ENCODE measurements at regions not wholly inside any gene's neighbourhood (a gene's known extent, or its start where the extent isn't known, plus 50 kb on each side); places are given as distances from the start of the nearest gene placed in this dataset.
A peak's percentile ranks its signal among the peaks of the same experiment; 100 is the strongest.

DNA sequence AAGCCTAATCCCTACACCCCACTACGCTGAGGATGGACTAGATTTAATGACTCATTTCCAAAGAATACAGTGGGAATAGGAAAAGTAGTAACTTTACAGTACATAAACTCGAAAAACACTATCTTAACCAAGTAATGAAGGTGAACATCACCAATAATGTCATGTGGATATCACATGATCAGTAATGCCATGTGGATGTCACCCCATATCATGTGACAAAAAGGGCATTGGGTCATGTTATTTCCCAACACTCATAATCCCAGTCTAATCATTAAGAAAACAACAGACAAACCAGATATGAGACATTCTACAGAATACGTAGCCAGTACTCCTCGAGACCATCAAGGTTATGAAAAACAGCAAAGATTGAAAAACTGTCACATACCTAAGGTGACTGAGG, 667.3 kb upstream of the CRIM1 start:
- Histone ChIP-seq H3K4me3 (ENCODE audit: low read depth in 1 of 3, low read length in 3 of 3) (no peak overlapping the region), H3K9ac (ENCODE audit: low read depth in 1 of 2, low read length in 2 of 2) (no peak overlapping the region), H3K27me3 (ENCODE audit: control insufficient read depth in 4 of 4, insufficient read depth in 4 of 4, low read length in 3 of 4) (peaks cover 0 to 3% (median 0%) of the 10 kb centered on the region in 4 donors), H3K27ac (ENCODE audit: low read depth in 1 of 2, low read length in 2 of 2) (no peak overlapping the region), H3K9me3 (ENCODE audit: control insufficient read depth in 4 of 4, low read length in 3 of 4) (no peaks in the 10 kb centered on the region), H3K36me3 (ENCODE audit: control insufficient read depth in 4 of 4, insufficient read depth in 3 of 4, low read depth in 1 of 4, low read length in 3 of 4) (no peaks in the 10 kb centered on the region), H3K4me1 (ENCODE audit: control insufficient read depth in 4 of 4, insufficient read depth in 4 of 4, low read length in 3 of 4) (no peaks in the 10 kb centered on the region)
- WGBS: 63% methylated on average over 4 of the region's 4 CpGs
- no peak for TF ChIP-seq SP1 (IDR thresholded peaks at IDR 0.05)
- no peak for DNase-seq (ENCODE audit: low spot score)

DNA sequence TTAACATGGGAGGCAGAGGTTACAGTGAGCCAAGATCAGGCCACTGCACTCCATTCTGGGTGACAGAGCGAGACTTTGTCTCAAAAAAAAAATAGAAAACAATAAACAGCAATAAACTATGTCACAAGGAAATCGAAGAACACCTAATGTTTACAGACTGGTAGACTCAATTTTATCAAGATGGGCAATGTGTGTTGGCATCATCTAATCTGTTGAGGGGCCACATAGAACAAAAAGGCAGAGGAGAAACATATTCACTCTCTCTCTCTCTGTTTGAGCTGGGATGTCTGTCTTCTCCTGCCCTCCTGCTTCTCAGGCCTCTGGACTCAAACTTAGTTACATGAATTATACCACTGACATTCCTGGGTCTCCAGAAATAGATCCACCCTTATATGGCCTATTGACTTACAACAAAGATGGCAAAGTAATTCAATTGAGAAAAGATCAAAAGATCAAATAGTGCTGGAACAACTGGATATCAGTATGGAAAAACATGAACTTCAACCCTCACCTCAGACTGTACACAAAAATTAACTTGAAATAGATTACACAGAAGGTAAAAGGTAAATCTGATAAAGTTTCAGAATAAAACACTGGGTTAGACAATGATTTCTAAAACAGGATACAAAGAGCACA, 703.8 kb upstream of the CRIM1 start:
- no peak overlapping the region for H3K9ac ChIP-seq (ENCODE audit: low read depth in 1 of 2, low read length in 2 of 2)
- H3K27ac ChIP-seq (ENCODE audit: low read depth in 1 of 2, low read length in 2 of 2): no peak overlapping the region
- H3K4me1 ChIP-seq (ENCODE audit: control insufficient read depth in 4 of 4, insufficient read depth in 4 of 4, low read length in 3 of 4): no peaks in the 10 kb centered on the region
- no peak for DNase-seq (ENCODE audit: low spot score)
- H3K36me3 ChIP-seq (ENCODE audit: control insufficient read depth in 4 of 4, insufficient read depth in 3 of 4, low read depth in 1 of 4, low read length in 3 of 4): no peaks in the 10 kb centered on the region
- H3K4me3 ChIP-seq (ENCODE audit: low read depth in 1 of 3, low read length in 3 of 3): no peak overlapping the region
- H3K27me3 ChIP-seq (ENCODE audit: control insufficient read depth in 4 of 4, insufficient read depth in 4 of 4, low read length in 3 of 4): no peaks in the 10 kb centered on the region
- no peaks in the 10 kb centered on the region for H3K9me3 ChIP-seq (ENCODE audit: control insufficient read depth in 4 of 4, low read length in 3 of 4)
- TF ChIP-seq RAD21 (IDR thresholded peaks at IDR 0.05): no peak
- TF ChIP-seq, protein P1, sequence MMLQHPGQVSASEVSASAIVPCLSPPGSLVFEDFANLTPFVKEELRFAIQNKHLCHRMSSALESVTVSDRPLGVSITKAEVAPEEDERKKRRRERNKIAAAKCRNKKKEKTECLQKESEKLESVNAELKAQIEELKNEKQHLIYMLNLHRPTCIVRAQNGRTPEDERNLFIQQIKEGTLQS (IDR thresholded peaks at IDR 0.05): no peak
- TF ChIP-seq, protein P2, sequence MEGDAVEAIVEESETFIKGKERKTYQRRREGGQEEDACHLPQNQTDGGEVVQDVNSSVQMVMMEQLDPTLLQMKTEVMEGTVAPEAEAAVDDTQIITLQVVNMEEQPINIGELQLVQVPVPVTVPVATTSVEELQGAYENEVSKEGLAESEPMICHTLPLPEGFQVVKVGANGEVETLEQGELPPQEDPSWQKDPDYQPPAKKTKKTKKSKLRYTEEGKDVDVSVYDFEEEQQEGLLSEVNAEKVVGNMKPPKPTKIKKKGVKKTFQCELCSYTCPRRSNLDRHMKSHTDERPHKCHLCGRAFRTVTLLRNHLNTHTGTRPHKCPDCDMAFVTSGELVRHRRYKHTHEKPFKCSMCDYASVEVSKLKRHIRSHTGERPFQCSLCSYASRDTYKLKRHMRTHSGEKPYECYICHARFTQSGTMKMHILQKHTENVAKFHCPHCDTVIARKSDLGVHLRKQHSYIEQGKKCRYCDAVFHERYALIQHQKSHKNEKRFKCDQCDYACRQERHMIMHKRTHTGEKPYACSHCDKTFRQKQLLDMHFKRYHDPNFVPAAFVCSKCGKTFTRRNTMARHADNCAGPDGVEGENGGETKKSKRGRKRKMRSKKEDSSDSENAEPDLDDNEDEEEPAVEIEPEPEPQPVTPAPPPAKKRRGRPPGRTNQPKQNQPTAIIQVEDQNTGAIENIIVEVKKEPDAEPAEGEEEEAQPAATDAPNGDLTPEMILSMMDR (IDR thresholded peaks at IDR 0.05; ENCODE audit: low read depth, low read length, missing input control): no peak
- TF ChIP-seq GABPA (IDR thresholded peaks at IDR 0.05 in 1 of 2, conservative IDR thresholded peaks at IDR 0.05 in 1 of 2): no peak
- TF ChIP-seq TAF1 (conservative IDR thresholded peaks at IDR 0.05): no peak
- peak in 1 of 2 donors; percentile 64 for TF ChIP-seq RXRA (IDR thresholded peaks at IDR 0.05)
- peak in 1 of 2 donors; percentile 75 for TF ChIP-seq HNF4A (conservative IDR thresholded peaks at IDR 0.05)
- TF ChIP-seq FOXA2 (IDR thresholded peaks at IDR 0.05): no peak
- TF ChIP-seq, protein P3, sequence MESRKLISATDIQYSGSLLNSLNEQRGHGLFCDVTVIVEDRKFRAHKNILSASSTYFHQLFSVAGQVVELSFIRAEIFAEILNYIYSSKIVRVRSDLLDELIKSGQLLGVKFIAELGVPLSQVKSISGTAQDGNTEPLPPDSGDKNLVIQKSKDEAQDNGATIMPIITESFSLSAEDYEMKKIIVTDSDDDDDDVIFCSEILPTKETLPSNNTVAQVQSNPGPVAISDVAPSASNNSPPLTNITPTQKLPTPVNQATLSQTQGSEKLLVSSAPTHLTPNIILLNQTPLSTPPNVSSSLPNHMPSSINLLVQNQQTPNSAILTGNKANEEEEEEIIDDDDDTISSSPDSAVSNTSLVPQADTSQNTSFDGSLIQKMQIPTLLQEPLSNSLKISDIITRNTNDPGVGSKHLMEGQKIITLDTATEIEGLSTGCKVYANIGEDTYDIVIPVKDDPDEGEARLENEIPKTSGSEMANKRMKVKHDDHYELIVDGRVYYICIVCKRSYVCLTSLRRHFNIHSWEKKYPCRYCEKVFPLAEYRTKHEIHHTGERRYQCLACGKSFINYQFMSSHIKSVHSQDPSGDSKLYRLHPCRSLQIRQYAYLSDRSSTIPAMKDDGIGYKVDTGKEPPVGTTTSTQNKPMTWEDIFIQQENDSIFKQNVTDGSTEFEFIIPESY (IDR thresholded peaks at IDR 0.05): peak; percentile 53
- no peak for TF ChIP-seq SP1 (IDR thresholded peaks at IDR 0.05)
- TF ChIP-seq HNF4G (IDR thresholded peaks at IDR 0.05): no peak
- no peak for TF ChIP-seq NR2F2 (IDR thresholded peaks at IDR 0.05)
- peak; percentile 31 for TF ChIP-seq YY1 (IDR thresholded peaks at IDR 0.05)
- WGBS: 52% methylated on average over 2 of the region's 2 CpGs

- no peak overlapping the region for H3K4me3 ChIP-seq (ENCODE audit: low read depth in 1 of 3, low read length in 3 of 3)
- no peaks in the 10 kb centered on the region for H3K27me3 ChIP-seq (ENCODE audit: control insufficient read depth in 4 of 4, insufficient read depth in 4 of 4, low read length in 3 of 4)
- no peak overlapping the region for H3K27ac ChIP-seq (ENCODE audit: low read depth in 1 of 2, low read length in 2 of 2)
- no peaks in the 10 kb centered on the region for H3K4me1 ChIP-seq (ENCODE audit: control insufficient read depth in 4 of 4, insufficient read depth in 4 of 4, low read length in 3 of 4)
- 81% methylated on average over 2 of the region's 2 CpGs for WGBS
- H3K9ac ChIP-seq (ENCODE audit: low read depth in 1 of 2, low read length in 2 of 2): no peak overlapping the region
- H3K36me3 ChIP-seq (ENCODE audit: control insufficient read depth in 4 of 4, insufficient read depth in 3 of 4, low read depth in 1 of 4, low read length in 3 of 4): no peaks in the 10 kb centered on the region
- no peaks in the 10 kb centered on the region for H3K9me3 ChIP-seq (ENCODE audit: control insufficient read depth in 4 of 4, low read length in 3 of 4)
- DNase-seq (ENCODE audit: low spot score): no peak
- TF ChIP-seq TAF1 (conservative IDR thresholded peaks at IDR 0.05): no peak
- TF ChIP-seq, protein P2 (IDR thresholded peaks at IDR 0.05; ENCODE audit: low read depth, low read length, missing input control): no peak
- TF ChIP-seq, protein P1 (IDR thresholded peaks at IDR 0.05): no peak
- no peak for TF ChIP-seq RXRA (IDR thresholded peaks at IDR 0.05)
- TF ChIP-seq, protein P4, sequence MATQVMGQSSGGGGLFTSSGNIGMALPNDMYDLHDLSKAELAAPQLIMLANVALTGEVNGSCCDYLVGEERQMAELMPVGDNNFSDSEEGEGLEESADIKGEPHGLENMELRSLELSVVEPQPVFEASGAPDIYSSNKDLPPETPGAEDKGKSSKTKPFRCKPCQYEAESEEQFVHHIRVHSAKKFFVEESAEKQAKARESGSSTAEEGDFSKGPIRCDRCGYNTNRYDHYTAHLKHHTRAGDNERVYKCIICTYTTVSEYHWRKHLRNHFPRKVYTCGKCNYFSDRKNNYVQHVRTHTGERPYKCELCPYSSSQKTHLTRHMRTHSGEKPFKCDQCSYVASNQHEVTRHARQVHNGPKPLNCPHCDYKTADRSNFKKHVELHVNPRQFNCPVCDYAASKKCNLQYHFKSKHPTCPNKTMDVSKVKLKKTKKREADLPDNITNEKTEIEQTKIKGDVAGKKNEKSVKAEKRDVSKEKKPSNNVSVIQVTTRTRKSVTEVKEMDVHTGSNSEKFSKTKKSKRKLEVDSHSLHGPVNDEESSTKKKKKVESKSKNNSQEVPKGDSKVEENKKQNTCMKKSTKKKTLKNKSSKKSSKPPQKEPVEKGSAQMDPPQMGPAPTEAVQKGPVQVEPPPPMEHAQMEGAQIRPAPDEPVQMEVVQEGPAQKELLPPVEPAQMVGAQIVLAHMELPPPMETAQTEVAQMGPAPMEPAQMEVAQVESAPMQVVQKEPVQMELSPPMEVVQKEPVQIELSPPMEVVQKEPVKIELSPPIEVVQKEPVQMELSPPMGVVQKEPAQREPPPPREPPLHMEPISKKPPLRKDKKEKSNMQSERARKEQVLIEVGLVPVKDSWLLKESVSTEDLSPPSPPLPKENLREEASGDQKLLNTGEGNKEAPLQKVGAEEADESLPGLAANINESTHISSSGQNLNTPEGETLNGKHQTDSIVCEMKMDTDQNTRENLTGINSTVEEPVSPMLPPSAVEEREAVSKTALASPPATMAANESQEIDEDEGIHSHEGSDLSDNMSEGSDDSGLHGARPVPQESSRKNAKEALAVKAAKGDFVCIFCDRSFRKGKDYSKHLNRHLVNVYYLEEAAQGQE (IDR thresholded peaks at IDR 0.05): no peak
- TF ChIP-seq FOXA1 (IDR thresholded peaks at IDR 0.05): no peak
- no peak for TF ChIP-seq HNF4G (IDR thresholded peaks at IDR 0.05)
- TF ChIP-seq GABPA (IDR thresholded peaks at IDR 0.05 in 1 of 2, conservative IDR thresholded peaks at IDR 0.05 in 1 of 2): no peak
- TF ChIP-seq YY1 (IDR thresholded peaks at IDR 0.05): no peak
- no peak for TF ChIP-seq FOXA2 (IDR thresholded peaks at IDR 0.05)
- no peak for TF ChIP-seq JUND (IDR thresholded peaks at IDR 0.05)
- TF ChIP-seq HNF4A (conservative IDR thresholded peaks at IDR 0.05): no peak
These were observed 740.9 kb upstream of the CRIM1 start for GRCh38 chr2:35614640-35615039.
